Small intestine (tissue), 7 donors: ENCODE measurements at regions not wholly inside any gene's neighbourhood (a gene's known extent, or its start where the extent isn't known, plus 50 kb on each side); places are given as distances from the start of the nearest gene placed in this dataset.

Source experiments
- DNase-seq, 2 donors: peaks; one replicate each; pipeline versions ENCODE4 v3.0.0 to v3.0.0-alpha.2; 2013
- FAIRE-seq: peaks from 2 replicates; lab custom pipeline; 2012; peaks lifted over from hg19 to GRCh38; lab: Jason Lieb, UNC
- H3K27ac ChIP-seq, 3 donors: one replicate each; pipeline ENCODE4 v1.5.1; 2013; ENCODE audit warnings: low read length in 2 of 3, mild to moderate bottlenecking in 2 of 3, control low read depth in 1 of 3, inconsistent platforms in 1 of 3, low read depth in 1 of 3, moderate library complexity in 1 of 3
- H3K27me3 ChIP-seq, 3 donors: one replicate each; pipeline ENCODE4 v1.6.1; 2013; ENCODE audit warnings: low read length in 3 of 3, inconsistent platforms in 1 of 3; ENCODE audit not compliant: control insufficient read depth in 3 of 3, insufficient read depth in 3 of 3
- H3K36me3 ChIP-seq, 3 donors: one replicate each; pipeline ENCODE4 v1.6.1; 2013; ENCODE audit warnings: low read length in 3 of 3, inconsistent platforms in 1 of 3, low read depth in 1 of 3, mild to moderate bottlenecking in 1 of 3, moderate library complexity in 1 of 3; ENCODE audit not compliant: control insufficient read depth in 3 of 3, insufficient read depth in 2 of 3
- H3K4me1 ChIP-seq, 3 donors: one replicate each; pipeline ENCODE4 v1.6.1; 2013; ENCODE audit warnings: low read length in 2 of 3, inconsistent platforms in 1 of 3, low read depth in 1 of 3, mild to moderate bottlenecking in 1 of 3, moderate library complexity in 1 of 3; ENCODE audit not compliant: control insufficient read depth in 3 of 3, insufficient read depth in 2 of 3
- H3K4me3 ChIP-seq, 3 donors: one replicate each; pipeline ENCODE4 v1.5.1; 2013; ENCODE audit warnings: low read length in 3 of 3, control low read depth in 1 of 3, inconsistent platforms in 1 of 3, low read depth in 1 of 3, mild to moderate bottlenecking in 1 of 3, moderate library complexity in 1 of 3
- H3K9me3 ChIP-seq, 2 donors: one replicate each; pipeline ENCODE4 v1.6.1; 2013; ENCODE audit warnings: low read depth in 1 of 2, low read length in 1 of 2; ENCODE audit not compliant: control insufficient read depth in 2 of 2, insufficient read depth in 1 of 2
- whole genome bisulfite sequencing, 3 donors: extraction: QIAGEN DNeasy Blood & Tissue Kit; methylation state at CpG; one replicate each; pipeline ENCODE4 v1.1.7; 2013; 5-methylcytosine and 5-hydroxymethylcytosine counted together
- donor health status: healthy with polysubstance abuse.
- donor health status: control.
- donor health status: control.
- donor health status: Bipolar disorder and iron deficiency.
- donor health status: healthy.

GRCh38 chr16:65771707-65772106 is 594.8 kb upstream of the CDH5 start:
- no peak for FAIRE-seq
- Histone ChIP-seq H3K4me3 (no peak overlapping the region), H3K36me3 (no peaks in the 10 kb centered on the region), H3K27ac (no peak overlapping the region), H3K4me1 (no peaks in the 10 kb centered on the region), H3K9me3 (peaks cover 0 to 10% of the 10 kb centered on the region in 2 donors), H3K27me3 (no peaks in the 10 kb centered on the region)
- 7 to 19% (median 18%) methylated on average over 1 of the region's 1 CpG for WGBS, 3 donors
- no peak for DNase-seq

- no peak overlapping the region for H3K4me3 ChIP-seq
- FAIRE-seq, result no peak
- WGBS, 3 donors, result 65 to 95% (median 85%) methylated on average over 1 of the region's 1 CpG
- H3K9me3 ChIP-seq, result peaks cover 0 to 10% of the 10 kb centered on the region in 2 donors
- H3K36me3 ChIP-seq, result no peaks in the 10 kb centered on the region
- no peak for DNase-seq
- no peak overlapping the region for H3K27ac ChIP-seq
- H3K4me1 ChIP-seq, result no peaks in the 10 kb centered on the region
- no peaks in the 10 kb centered on the region for H3K27me3 ChIP-seq
Observed at GRCh38 chr16:65770752-65771151, 595.7 kb upstream of the CDH5 start.

- Histone ChIP-seq H3K4me3 (no peak overlapping the region), H3K27me3 (no peaks in the 10 kb centered on the region), H3K4me1 (no peaks in the 10 kb centered on the region), H3K36me3 (no peaks in the 10 kb centered on the region), H3K27ac (no peak overlapping the region), H3K9me3 (peaks cover 0 to 10% of the 10 kb centered on the region in 2 donors)
- no peak for FAIRE-seq
- no peak for DNase-seq
- 60 to 88% (median 75%) methylated on average over 1 of the region's 1 CpG for WGBS, 3 donors
Observed at GRCh38 chr16:65769776-65770438, 596.6 kb upstream of the CDH5 start.

- H3K27ac ChIP-seq, result no peak overlapping the region
- FAIRE-seq, result no peak
- no peaks in the 10 kb centered on the region for H3K36me3 ChIP-seq
- no peaks in the 10 kb centered on the region for H3K27me3 ChIP-seq
- H3K4me1 ChIP-seq, result no peaks in the 10 kb centered on the region
- H3K4me3 ChIP-seq, result no peak overlapping the region
- 20 to 55% (median 45%) methylated on average over 1 of the region's 1 CpG for WGBS, 3 donors
- DNase-seq, result no peak
- H3K9me3 ChIP-seq, result peaks cover 0 to 10% of the 10 kb centered on the region in 2 donors
Observed at GRCh38 chr16:65769055-65769465, 597.4 kb upstream of the CDH5 start.

GRCh38 chr16:65767125-65767524 is 599.4 kb upstream of the CDH5 start:
- no peaks in the 10 kb centered on the region for H3K27me3 ChIP-seq
- no peak for DNase-seq
- H3K36me3 ChIP-seq, result no peaks in the 10 kb centered on the region
- no peak overlapping the region for H3K27ac ChIP-seq
- H3K4me1 ChIP-seq, result no peaks in the 10 kb centered on the region
- 34 to 63% (median 44%) methylated on average over 4 of the region's 4 CpGs for WGBS, 3 donors
- H3K9me3 ChIP-seq, result peaks cover 0 to 10% of the 10 kb centered on the region in 2 donors
- H3K4me3 ChIP-seq, result no peak overlapping the region
- FAIRE-seq, result no peak

- 55 to 77% (median 57%) methylated on average over 7 of the region's 7 CpGs for whole genome bisulfite sequencing, 3 donors
- Histone ChIP-seq H3K27me3 (no peaks in the 10 kb centered on the region), H3K36me3 (no peaks in the 10 kb centered on the region), H3K4me3 (no peak overlapping the region), H3K9me3 (no peaks in the 10 kb centered on the region), H3K4me1 (no peaks in the 10 kb centered on the region), H3K27ac (no peak overlapping the region)
- FAIRE-seq (no peak), DNase-seq (peak in 1 of 2 donors; percentile 21)
Observed at GRCh38 chr16:65763640-65764305, 602.7 kb upstream of the CDH5 start.

GRCh38 chr16:65760874-65761273 is 605.6 kb upstream of the CDH5 start:
- H3K4me3 ChIP-seq, result no peak overlapping the region
- FAIRE-seq (no peak), DNase-seq (no peak)
- H3K4me1 ChIP-seq, result no peaks in the 10 kb centered on the region
- 56 to 82% (median 57%) methylated on average over 4 of the region's 4 CpGs for WGBS, 3 donors
- H3K9me3 ChIP-seq, result no peaks in the 10 kb centered on the region
- H3K27ac ChIP-seq, result no peak overlapping the region
- no peaks in the 10 kb centered on the region for H3K36me3 ChIP-seq
- H3K27me3 ChIP-seq, result no peaks in the 10 kb centered on the region

- DNase-seq (no peak), FAIRE-seq (no peak)
- Histone ChIP-seq H3K9me3 (no peaks in the 10 kb centered on the region), H3K27me3 (no peaks in the 10 kb centered on the region), H3K27ac (no peak overlapping the region), H3K4me1 (no peaks in the 10 kb centered on the region), H3K4me3 (no peak overlapping the region), H3K36me3 (no peaks in the 10 kb centered on the region)
- WGBS, 3 donors, result 29 to 58% (median 49%) methylated on average over 4 of the region's 4 CpGs
Observed at GRCh38 chr16:65758620-65759019, 607.9 kb upstream of the CDH5 start.
